ENCODE measurements at regions not wholly inside any gene's neighbourhood (a gene's known extent, or its start where the extent isn't known, plus 50 kb on each side); places are given as distances from the start of the nearest gene placed in this dataset.
"Not testable (repeated sequence)": the region's sequence is repeated elsewhere in the genome, so short reads cannot be mapped to it uniquely, and the experiment has no call there.

GRCh38 chr1:94769551-94769950 lies 50.6 kb upstream of the SLC44A3 start:
- no peak for DNase-seq (ENCODE audit: low spot score)

GRCh38 chr1:94768036-94768435 lies 52.1 kb upstream of the SLC44A3 start:
- no peak for TF ChIP-seq CTCF (IDR thresholded peaks at IDR 0.05; ENCODE audit: extremely low read depth, insufficient read depth, missing control alignments)
- DNase-seq (ENCODE audit: low spot score) = no peak
- in situ Hi-C loops (cut with MboI; ENCODE audit: low pct_unique_long_range_greater_than_20kb, low sequenced_read_pairs, unreplicated experiment) = no loop called here

More at GRCh38 chr1:94769551-94769950, 50.6 kb upstream of the SLC44A3 start:
- TF ChIP-seq CTCF (IDR thresholded peaks at IDR 0.05; ENCODE audit: extremely low read depth, insufficient read depth, missing control alignments) = no peak
- in situ Hi-C loops (cut with MboI; ENCODE audit: low pct_unique_long_range_greater_than_20kb, low sequenced_read_pairs, unreplicated experiment) = no loop called here

- TF ChIP-seq CTCF (IDR thresholded peaks at IDR 0.05; ENCODE audit: extremely low read depth, insufficient read depth, missing control alignments) = no peak
- in situ Hi-C loops (cut with MboI; ENCODE audit: low pct_unique_long_range_greater_than_20kb, low sequenced_read_pairs, unreplicated experiment) = no loop called here
- DNase-seq (ENCODE audit: low spot score) = no peak
Observed at GRCh38 chr1:94765958-94766357, 54.2 kb upstream of the SLC44A3 start.

- in situ Hi-C loops (cut with MboI; ENCODE audit: low pct_unique_long_range_greater_than_20kb, low sequenced_read_pairs, unreplicated experiment) = no loop called here
Observed at GRCh38 chr1:94759188-94759587, 61.0 kb upstream of the SLC44A3 start.

GRCh38 chr1:94757931-94758330 lies 62.2 kb upstream of the SLC44A3 start:
- in situ Hi-C loops (cut with MboI; ENCODE audit: low pct_unique_long_range_greater_than_20kb, low sequenced_read_pairs, unreplicated experiment) = no loop called here
- no peak for DNase-seq (ENCODE audit: low spot score)
- no peak for TF ChIP-seq CTCF (IDR thresholded peaks at IDR 0.05; ENCODE audit: extremely low read depth, insufficient read depth, missing control alignments)

More at GRCh38 chr1:94759188-94759587, 61.0 kb upstream of the SLC44A3 start:
- DNase-seq (ENCODE audit: low spot score) = no peak
- no peak for TF ChIP-seq CTCF (IDR thresholded peaks at IDR 0.05; ENCODE audit: extremely low read depth, insufficient read depth, missing control alignments)

- no peak for DNase-seq (ENCODE audit: low spot score)
- in situ Hi-C loops (cut with MboI; ENCODE audit: low pct_unique_long_range_greater_than_20kb, low sequenced_read_pairs, unreplicated experiment) = no loop called here
- TF ChIP-seq CTCF (IDR thresholded peaks at IDR 0.05; ENCODE audit: extremely low read depth, insufficient read depth, missing control alignments) = no peak
Observed at GRCh38 chr1:94755675-94756074, 64.5 kb upstream of the SLC44A3 start.

- in situ Hi-C loops (cut with MboI; ENCODE audit: low pct_unique_long_range_greater_than_20kb, low sequenced_read_pairs, unreplicated experiment); DNase-seq (ENCODE audit: low spot score): not testable (repeated sequence)
Observed at GRCh38 chr1:94755016-94755415, 65.1 kb upstream of the SLC44A3 start.

All from GM13977 (cell line).